K562 (cell line): ENCODE measurements at regions not wholly inside any gene's neighbourhood (a gene's known extent, or its start where the extent isn't known, plus 50 kb on each side); places are given as distances from the start of the nearest gene placed in this dataset.

Source experiments
- ATAC-seq: fragments of 200-7000 bp; cut with Tn5 transposase; 3 replicates; pipeline ENCODE4 v1.9.1; 2020; ENCODE audit warnings: moderate library complexity
- BruUV-seq: library from RNA; stranded (reverse); fragments of 400-500 nt; replicated peaks from 2 replicates; lab custom pipeline; 2021; lab: Mats Ljungman, UMichigan
- CTCF ChIA-PET: fragments of 300-600 bp; formaldehyde crosslinking; extraction: SDS; loops from one replicate; lab custom pipeline; 2021; ENCODE audit warnings: low intra/inter-chr PET ratio; lab: Yijun Ruan, JAX
- POLR2A ChIA-PET: fragments of 300-600, 350-650 bp; sonication (Branson Sonifier 250); formaldehyde crosslinking; extraction: SDS; loops from one replicate; lab custom pipeline; 2021; ENCODE audit warnings: antibody characterized with exemption, inconsistent platforms; lab: Yijun Ruan, JAX
- DNase-seq, 4 experiments: peaks; one replicate each; pipeline versions ENCODE4 v3.0.0 to v3.0.0-alpha.2; 2011 to 2018; ENCODE audit warnings: low spot score in 3 of 4, mixed read lengths in 3 of 4; ENCODE audit errors: extremely low read depth in 1 of 4
- FAIRE-seq: peaks from 2 replicates; lab custom pipeline; 2011; peaks lifted over from hg19 to GRCh38; lab: Jason Lieb, UNC
- H2AFZ ChIP-seq: 2 replicates; pipeline ENCODE4 v1.6.0; 2011; ENCODE audit warnings: low read depth, low read length, control low read depth, inconsistent platforms
- H3K27ac ChIP-seq: fragments of 200-600 bp; 3 replicates; pipeline ENCODE4 v1.8.0; 2011; ENCODE audit warnings: low read depth, mild to moderate bottlenecking, control low read depth, inconsistent platforms, low read length, moderate library complexity, mixed read lengths; ENCODE audit errors: extremely low read depth
- H3K27me3 ChIP-seq, 2 experiments: fragments of 300-600 bp in 1 of 2; 2 replicates in 1 of 2; 3 replicates in 1 of 2; pipeline versions ENCODE4 v1.6.0 to v1.8.0; 2011; ENCODE audit warnings: inconsistent platforms in 2 of 2, low read length in 2 of 2, mild to moderate bottlenecking in 1 of 2, mixed read lengths in 1 of 2, moderate library complexity in 1 of 2; ENCODE audit not compliant: control insufficient read depth in 2 of 2, insufficient read depth in 2 of 2
- H3K36me3 ChIP-seq: fragments of 300-600 bp; 3 replicates; pipeline ENCODE4 v1.8.0; 2011; ENCODE audit warnings: mild to moderate bottlenecking, low read length, inconsistent platforms; ENCODE audit not compliant: control insufficient read depth, insufficient read depth
- H3K4me1 ChIP-seq, 2 experiments: fragments of 200-600 bp in 1 of 2; replicated peaks in 1 of 2; 2 replicates in 1 of 2; 3 replicates in 1 of 2; pipeline versions ENCODE4 v1.5.1 to v1.8.0; 2011; ENCODE audit warnings: inconsistent platforms in 2 of 2, low read length in 2 of 2, mild to moderate bottlenecking in 1 of 2, mixed read lengths in 1 of 2, moderate library complexity in 1 of 2; ENCODE audit not compliant: control insufficient read depth in 2 of 2, insufficient read depth in 2 of 2
- H3K4me2 ChIP-seq: 2 replicates; pipeline ENCODE4 v1.6.1; 2011; ENCODE audit warnings: low read length, control low read depth, inconsistent platforms, mixed read lengths; ENCODE audit not compliant: insufficient read depth
- H3K4me3 ChIP-seq: fragments of 200-600 bp; sonication (generic), shearing (Covaris generic); 2 replicates; pipeline ENCODE4 v1.5.1; 2016; ENCODE audit warnings: control low read depth, inconsistent platforms
- H3K79me2 ChIP-seq: fragments of 200-600 bp; 3 replicates; pipeline ENCODE4 v1.8.0; 2011; ENCODE audit warnings: low read length, inconsistent platforms; ENCODE audit not compliant: control insufficient read depth, insufficient read depth
- H3K9ac ChIP-seq, 2 experiments: 2 replicates each; pipeline versions ENCODE4 v1.6.0 to v1.6.1; 2011; ENCODE audit warnings: low read depth in 2 of 2, low read length in 2 of 2, control low read depth in 1 of 2, inconsistent platforms in 1 of 2, mild to moderate bottlenecking in 1 of 2, mixed read lengths in 1 of 2; ENCODE audit not compliant: insufficient read depth in 1 of 2
- H3K9me1 ChIP-seq: one replicate; pipeline ENCODE4 v1.6.0; 2011; ENCODE audit warnings: inconsistent platforms, mild to moderate bottlenecking, low read length, moderate library complexity; ENCODE audit not compliant: control insufficient read depth, insufficient read depth
- H3K9me3 ChIP-seq: replicated peaks from 2 replicates; pipeline ENCODE4 v1.5.1; 2011; ENCODE audit warnings: low read depth, low read length, inconsistent platforms; ENCODE audit not compliant: control insufficient read depth, insufficient read depth
- H4K20me1 ChIP-seq: replicated peaks from 2 replicates; pipeline ENCODE4 v1.6.1; 2011; ENCODE audit warnings: low read length, inconsistent platforms, mixed read lengths; ENCODE audit not compliant: control insufficient read depth, insufficient read depth
- ARID1B ChIP-seq: fragments of 450-650 bp; IDR thresholded peaks from 2 replicates; pipeline ENCODE4 v1.6.1; 2016; ENCODE audit warnings: antibody characterized with exemption, mild to moderate bottlenecking, inconsistent platforms
- ARID3A ChIP-seq: IDR thresholded peaks from 2 replicates; pipeline ENCODE4 v1.6.1; 2012; ENCODE audit warnings: low read depth, low read length, improper control_type of control experiment, borderline replicate concordance
- BRF2 ChIP-seq: IDR thresholded peaks from 3 replicates; pipeline ENCODE4 v1.6.1; 2011; ENCODE audit warnings: borderline replicate concordance, mild to moderate bottlenecking; ENCODE audit not compliant: insufficient read length, insufficient read depth
- CREBBP ChIP-seq: IDR thresholded peaks from one replicate; pipeline ENCODE4 v1.6.1; 2012; ENCODE audit warnings: low read depth, mild to moderate bottlenecking, control low read depth, inconsistent platforms, low read length
- E2F1 ChIP-seq: sonication (generic); formaldehyde crosslinking; IDR thresholded peaks from 2 replicates; pipeline ENCODE4 v1.8.1; 2023; ENCODE audit warnings: mild to moderate bottlenecking, missing genetic modification reagents, moderate library complexity
- HOMEZ ChIP-seq: fragments of 250-450 bp; sonication (Bioruptor Pico); IDR thresholded peaks from 2 replicates; pipeline ENCODE4 v1.4.0; 2020; ENCODE audit warnings: mild to moderate bottlenecking, moderate library complexity
- NCOA1 ChIP-seq: fragments of 450-650 bp; IDR thresholded peaks from 2 replicates; pipeline ENCODE4 v1.6.1; 2016; ENCODE audit warnings: low read depth
- NR1H2 ChIP-seq: sonication (generic); formaldehyde crosslinking; IDR thresholded peaks from 2 replicates; pipeline ENCODE4 v1.4.0; 2020; ENCODE audit warnings: mild to moderate bottlenecking, missing genetic modification reagents
- RBM22 ChIP-seq: fragments of 200-400 bp; formaldehyde crosslinking; IDR thresholded peaks from 2 replicates; pipeline ENCODE4 v1.6.1; 2018; ENCODE audit warnings: low read length, low read depth; ENCODE audit not compliant: poor library complexity, severe bottlenecking
- SMARCC2 ChIP-seq: fragments of 450-650 bp; IDR thresholded peaks from 2 replicates; pipeline ENCODE4 v1.6.1; 2017; ENCODE audit warnings: antibody characterized with exemption, moderate library complexity, mild to moderate bottlenecking, low read depth
- ZNF133 ChIP-seq: fragments of 250-450 bp; sonication (Bioruptor Pico); IDR thresholded peaks from 2 replicates; pipeline ENCODE4 v1.4.0; 2020; ENCODE audit warnings: mild to moderate bottlenecking
- ZNF764 ChIP-seq: fragments of 250-450 bp; sonication (Bioruptor Pico); IDR thresholded peaks from 2 replicates; pipeline ENCODE4 v1.4.0; 2020; ENCODE audit warnings: low read depth, mild to moderate bottlenecking, moderate library complexity
- in situ Hi-C: fragments of 300-500 bp; cut with MboI; formaldehyde crosslinking; loops from 4 replicates; pipeline ENCODE4 v1.15.0; 2018; ENCODE audit warnings: inconsistent platforms, mixed read lengths
- intact Hi-C: fragments of 100-400 bp; cut with micrococcal nuclease; formaldehyde crosslinking; loops from 2 replicates; pipeline ENCODE4 v1.14.2; 2022

GRCh38 chr22:34150023-34150422 lies 229.7 kb upstream of the LARGE1 start:
- ChIA-PET CTCF (no interaction called here), POLR2A (no interaction called here)
- Histone ChIP-seq H3K27me3 (no peaks in the 10 kb centered on the region), H2AFZ (no peak overlapping the region), H3K27ac (no peak overlapping the region), H3K4me2 (no peak overlapping the region), H4K20me1 (no peaks in the 10 kb centered on the region), H3K79me2 (no peaks in the 10 kb centered on the region), H3K4me1 (no peaks in the 10 kb centered on the region), H3K36me3 (no peaks in the 10 kb centered on the region), H3K9me1 (no peaks in the 10 kb centered on the region), H3K4me3 (no peak overlapping the region), H3K9ac (no peak overlapping the region), H3K9me3 (no peaks in the 10 kb centered on the region)
- FAIRE-seq (no peak), ATAC-seq (no peak), DNase-seq (no peak)
- in situ Hi-C loops (no loop called here), intact Hi-C loops (no loop called here)
- BruUV-seq: no TSS peak
- TF ChIP-seq SMARCC2 (no peak), ZNF133 (CRISPR knock-in tag) (no peak), NR1H2 (CRISPR knock-in tag) (no peak), ARID3A (no peak), E2F1 (CRISPR knock-in tag) (no peak), RBM22 (no peak), ARID1B (no peak), CREBBP (no peak), ZNF764 (CRISPR knock-in tag) (no peak), NCOA1 (no peak), HOMEZ (no peak), BRF2 (no peak)
